ENCODE measurements at regions not wholly inside any gene's neighbourhood (a gene's known extent, or its start where the extent isn't known, plus 50 kb on each side); places are given as distances from the start of the nearest gene placed in this dataset.
"Not testable (repeated sequence)": the region's sequence is repeated elsewhere in the genome, so short reads cannot be mapped to it uniquely, and the experiment has no call there.

DNA sequence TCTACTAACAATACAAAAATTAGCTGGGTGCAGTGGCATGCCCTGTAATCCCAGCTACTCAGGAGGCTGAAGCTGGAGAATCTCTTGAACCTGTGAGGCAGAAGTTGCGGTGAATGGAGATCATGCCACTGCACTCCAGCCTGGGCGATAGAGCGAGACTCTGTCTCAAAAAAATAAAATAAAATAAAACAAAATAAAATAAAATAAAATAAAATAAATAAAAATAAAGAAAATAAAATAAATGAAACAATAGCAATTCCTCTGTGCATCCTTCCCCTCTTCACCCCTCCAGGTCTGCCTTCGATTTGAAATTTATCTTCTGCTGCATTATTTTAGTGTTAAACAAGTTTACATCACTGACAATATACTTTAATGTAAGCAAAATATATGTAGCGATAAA lies 63.0 kb upstream of the UXS1 start:
- no peak for DNase-seq

DNA sequence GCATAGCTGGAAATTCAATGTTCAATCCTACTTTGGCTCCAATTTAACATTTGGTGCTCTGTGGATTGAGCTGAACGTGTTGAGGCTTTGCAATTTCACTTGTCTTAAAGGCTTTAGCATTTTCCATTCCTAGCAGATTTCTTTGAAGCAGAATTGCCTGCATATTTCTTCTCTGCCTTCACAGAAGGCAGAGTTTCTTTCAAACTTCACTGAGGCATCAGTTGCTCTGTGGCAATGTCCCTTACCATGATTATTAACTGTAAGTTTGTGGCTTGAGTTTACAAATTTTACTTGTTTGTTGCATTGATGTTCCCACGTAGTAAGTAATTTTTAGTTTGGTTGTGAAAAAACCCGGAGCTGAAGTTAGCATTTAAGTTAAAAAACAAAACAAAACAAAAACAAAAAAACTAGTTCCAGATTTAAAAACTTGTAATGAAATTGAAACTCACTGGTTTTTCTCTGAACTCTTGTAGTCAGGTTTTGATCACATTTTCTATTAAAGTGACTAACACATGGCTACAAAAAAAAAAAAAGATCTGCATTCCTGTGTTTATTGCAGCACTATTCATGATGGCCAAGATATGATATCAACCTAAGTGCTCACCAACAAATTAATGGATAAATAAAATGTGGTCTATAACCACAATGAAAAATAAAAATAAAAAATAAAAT lies 55.2 kb upstream of the UXS1 start:
- not testable (repeated sequence) for DNase-seq

DNA sequence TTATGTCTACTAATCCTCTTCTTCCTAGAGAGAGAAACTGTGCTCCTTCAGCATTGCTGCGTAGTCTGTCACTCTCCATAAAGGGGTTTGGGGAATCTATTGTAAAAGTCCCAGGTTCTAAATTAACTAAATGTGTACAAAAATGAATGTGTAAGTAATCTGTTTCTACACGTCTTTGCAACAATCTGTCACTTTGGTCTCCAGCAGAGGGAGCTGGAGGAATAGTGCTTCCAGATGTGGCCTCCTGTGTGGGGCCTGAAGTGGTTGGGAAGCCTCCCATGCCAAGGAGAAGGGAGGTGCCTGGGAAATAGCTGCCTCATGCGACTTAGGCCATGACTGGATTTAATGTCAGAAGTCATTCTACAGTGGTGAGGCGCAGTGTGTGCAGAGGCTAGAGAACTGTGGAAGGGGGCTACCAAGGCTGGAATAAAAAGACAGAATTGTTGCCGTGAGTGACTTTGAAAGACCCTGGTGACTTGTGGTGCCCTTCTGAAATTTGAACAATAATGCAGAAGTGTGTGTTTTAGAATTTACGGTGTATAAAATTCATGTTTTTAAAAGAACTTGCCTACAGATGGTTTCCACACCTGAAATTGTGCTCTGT lies 54.5 kb upstream of the UXS1 start:
- peak; percentile 31 for DNase-seq
